HG03460 (cell line): ENCODE measurements at regions not wholly inside any gene's neighbourhood (a gene's known extent, or its start where the extent isn't known, plus 50 kb on each side); places are given as distances from the start of the nearest gene placed in this dataset.

Source experiments
- ATAC-seq: cut with Tn5 transposase; IDR thresholded peaks from one replicate; pipeline ENCODE4 v1.9.1; 2021; ENCODE audit not compliant: unreplicated experiment

GRCh38 chr6:168979254-168979653, 274.4 kb downstream of the THBS2 start:
- no peak for ATAC-seq

- no peak for ATAC-seq
Observed at GRCh38 chr6:168972128-168972527, 281.5 kb downstream of the THBS2 start.

- no peak for ATAC-seq
Observed at GRCh38 chr6:168971549-168971948, 282.1 kb downstream of the THBS2 start.

GRCh38 chr6:168968801-168969200, 284.8 kb downstream of the THBS2 start:
- no peak for ATAC-seq

GRCh38 chr6:168968228-168968627, 285.4 kb downstream of the THBS2 start:
- ATAC-seq: no peak

- no peak for ATAC-seq
Observed at GRCh38 chr6:168967281-168967925, 286.2 kb downstream of the THBS2 start.

GRCh38 chr6:168964138-168964835, 289.4 kb downstream of the THBS2 start:
- no peak for ATAC-seq

GRCh38 chr6:168962886-168963285, 290.8 kb downstream of the THBS2 start:
- ATAC-seq: no peak

GRCh38 chr6:168961264-168961656, 292.4 kb downstream of the THBS2 start:
- no peak for ATAC-seq

GRCh38 chr6:168960551-168961263, 292.9 kb downstream of the THBS2 start:
- ATAC-seq: no peak

- no peak for ATAC-seq
Observed at GRCh38 chr6:168959696-168960095, 293.9 kb downstream of the THBS2 start.

GRCh38 chr6:168956884-168957730, 296.5 kb downstream of the THBS2 start:
- peak; percentile 74 for ATAC-seq

- ATAC-seq: no peak
Observed at GRCh38 chr6:168956141-168956838, 297.4 kb downstream of the THBS2 start.

- no peak for ATAC-seq
Observed at GRCh38 chr6:168953461-168953860, 300.2 kb downstream of the THBS2 start.

- ATAC-seq: no peak
Observed at GRCh38 chr6:168951217-168951616, 302.4 kb downstream of the THBS2 start.

GRCh38 chr6:168950858-168951214, 302.8 kb downstream of the THBS2 start:
- ATAC-seq: no peak

- no peak for ATAC-seq
Observed at GRCh38 chr6:168949981-168950857, 303.4 kb downstream of the THBS2 start.

GRCh38 chr6:168948990-168949531, 304.6 kb downstream of the THBS2 start:
- no peak for ATAC-seq

- ATAC-seq: no peak
Observed at GRCh38 chr6:168948002-168948401, 305.6 kb downstream of the THBS2 start.
